ENCODE measurements at regions not wholly inside any gene's neighbourhood (a gene's known extent, or its start where the extent isn't known, plus 50 kb on each side); places are given as distances from the start of the nearest gene placed in this dataset.

DNA sequence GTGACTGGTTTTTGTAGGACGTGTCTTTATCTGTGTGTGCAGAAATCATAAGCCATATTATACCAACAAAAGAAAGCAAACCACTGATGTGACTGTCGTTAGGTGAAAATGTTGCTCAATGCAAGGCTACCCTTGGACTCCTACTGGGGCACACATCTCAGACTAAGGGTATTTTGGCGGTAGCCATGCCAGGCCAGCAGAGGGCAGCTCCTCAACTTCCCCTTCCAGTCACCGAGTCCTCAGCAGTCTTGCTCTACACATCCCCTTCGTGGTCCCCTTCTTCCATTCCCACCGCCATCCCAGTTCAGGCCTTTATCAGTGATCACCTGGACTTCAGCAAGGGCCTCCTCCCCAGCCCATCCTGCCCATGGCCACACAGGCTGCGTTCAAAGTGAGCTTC is 113.7 kb upstream of the GGTLC1 start:
- TF ChIP-seq EZH2 (IDR thresholded peaks at IDR 0.05; ENCODE audit: low read length, missing control alignments) = no peak
- TF ChIP-seq, protein P1, sequence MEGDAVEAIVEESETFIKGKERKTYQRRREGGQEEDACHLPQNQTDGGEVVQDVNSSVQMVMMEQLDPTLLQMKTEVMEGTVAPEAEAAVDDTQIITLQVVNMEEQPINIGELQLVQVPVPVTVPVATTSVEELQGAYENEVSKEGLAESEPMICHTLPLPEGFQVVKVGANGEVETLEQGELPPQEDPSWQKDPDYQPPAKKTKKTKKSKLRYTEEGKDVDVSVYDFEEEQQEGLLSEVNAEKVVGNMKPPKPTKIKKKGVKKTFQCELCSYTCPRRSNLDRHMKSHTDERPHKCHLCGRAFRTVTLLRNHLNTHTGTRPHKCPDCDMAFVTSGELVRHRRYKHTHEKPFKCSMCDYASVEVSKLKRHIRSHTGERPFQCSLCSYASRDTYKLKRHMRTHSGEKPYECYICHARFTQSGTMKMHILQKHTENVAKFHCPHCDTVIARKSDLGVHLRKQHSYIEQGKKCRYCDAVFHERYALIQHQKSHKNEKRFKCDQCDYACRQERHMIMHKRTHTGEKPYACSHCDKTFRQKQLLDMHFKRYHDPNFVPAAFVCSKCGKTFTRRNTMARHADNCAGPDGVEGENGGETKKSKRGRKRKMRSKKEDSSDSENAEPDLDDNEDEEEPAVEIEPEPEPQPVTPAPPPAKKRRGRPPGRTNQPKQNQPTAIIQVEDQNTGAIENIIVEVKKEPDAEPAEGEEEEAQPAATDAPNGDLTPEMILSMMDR (conservative IDR thresholded peaks at IDR 0.05 in 1 of 2, IDR thresholded peaks at IDR 0.05 in 1 of 2; ENCODE audit: low read depth in 1 of 2, low read length in 2 of 2) = peak; percentile 9 to 21
